IMR-90 (cell line): ENCODE measurements at regions not wholly inside any gene's neighbourhood (a gene's known extent, or its start where the extent isn't known, plus 50 kb on each side); places are given as distances from the start of the nearest gene placed in this dataset.

Experiments used
- ATAC-seq: fragments of 200-7000 bp; cut with Tn5 transposase; 2 replicates; pipeline ENCODE4 v1.9.1; 2020; ENCODE audit warnings: low read depth, mild to moderate bottlenecking, moderate library complexity
- BruUV-seq: library from RNA; stranded (reverse); fragments of 400-500 nt; replicated peaks from 2 replicates; lab custom pipeline; 2021; lab: Mats Ljungman, UMichigan
- CTCF ChIA-PET: fragments of 300-600 bp; formaldehyde crosslinking; extraction: SDS; loops from one replicate; lab custom pipeline; 2021; ENCODE audit warnings: antibody characterized with exemption; lab: Yijun Ruan, JAX
- POLR2A ChIA-PET: fragments of 300-600 bp; sonication (Branson Sonifier 250); formaldehyde crosslinking; loops from one replicate; lab custom pipeline; 2022; ENCODE audit warnings: antibody characterized with exemption; ENCODE audit not compliant: unreplicated experiment; lab: Charles Lee
- DNase-seq: peaks from one replicate; pipeline ENCODE4 v3.0.0; 2013
- H2AFZ ChIP-seq: replicated peaks from 2 replicates; pipeline ENCODE3; 2013; ENCODE audit warnings: low read length, mild to moderate bottlenecking; ENCODE audit not compliant: poor library complexity
- H2AK5ac ChIP-seq: 2 replicates; pipeline ENCODE4 v1.6.1; 2013; ENCODE audit warnings: low read depth, low read length, inconsistent platforms
- H2AK9ac ChIP-seq: replicated peaks from 2 replicates; pipeline ENCODE3; 2013; ENCODE audit warnings: mild to moderate bottlenecking, low read depth, low read length, moderate library complexity; ENCODE audit not compliant: poor library complexity
- H2BK120ac ChIP-seq: 2 replicates; pipeline ENCODE4 v1.6.1; 2013; ENCODE audit warnings: low read depth, low read length, inconsistent platforms
- H2BK15ac ChIP-seq: 3 replicates; pipeline ENCODE4 v1.6.1; 2013; ENCODE audit warnings: low read depth, low read length, inconsistent platforms
- H2BK20ac ChIP-seq: 2 replicates; pipeline ENCODE4 v1.6.1; 2013; ENCODE audit warnings: low read depth, mild to moderate bottlenecking, inconsistent platforms, low read length, moderate library complexity
- H2BK5ac ChIP-seq: 2 replicates; pipeline ENCODE4 v1.6.1; 2013; ENCODE audit warnings: mild to moderate bottlenecking, low read depth, low read length, inconsistent platforms; ENCODE audit not compliant: poor library complexity, severe bottlenecking
- H3K14ac ChIP-seq: replicated peaks from 2 replicates; pipeline ENCODE4 v1.6.1; 2013; ENCODE audit warnings: low read depth, low read length, inconsistent platforms
- H3K18ac ChIP-seq: 2 replicates; pipeline ENCODE4 v1.6.1; 2013; ENCODE audit warnings: low read depth, low read length, control low read depth
- H3K23ac ChIP-seq: 2 replicates; pipeline ENCODE4 v1.6.1; 2013; ENCODE audit warnings: low read depth, low read length, inconsistent platforms
- H3K27ac ChIP-seq: 2 replicates; pipeline ENCODE4 v1.5.1; 2013; ENCODE audit warnings: mild to moderate bottlenecking, control low read depth, low read length; ENCODE audit not compliant: insufficient read depth
- H3K27me3 ChIP-seq: 2 replicates; pipeline ENCODE4 v1.6.1; 2013; ENCODE audit warnings: low read length; ENCODE audit not compliant: control insufficient read depth, insufficient read depth
- H3K36me3 ChIP-seq: 2 replicates; pipeline ENCODE4 v1.6.1; 2013; ENCODE audit warnings: low read length, mixed read lengths; ENCODE audit not compliant: control insufficient read depth, insufficient read depth
- H3K4ac ChIP-seq: 2 replicates; pipeline ENCODE4 v1.6.1; 2013; ENCODE audit warnings: low read depth, low read length, inconsistent platforms
- H3K4me1 ChIP-seq: 2 replicates; pipeline ENCODE4 v1.6.1; 2013; ENCODE audit warnings: low read length, mixed read lengths; ENCODE audit not compliant: control insufficient read depth, insufficient read depth
- H3K4me2 ChIP-seq: 2 replicates; pipeline ENCODE4 v1.6.1; 2013; ENCODE audit warnings: low read depth, mild to moderate bottlenecking, control low read depth, low read length, moderate library complexity
- H3K4me3 ChIP-seq: 2 replicates; pipeline ENCODE4 v1.5.1; 2013; ENCODE audit warnings: low read depth, mild to moderate bottlenecking, control low read depth, low read length, moderate library complexity; ENCODE audit not compliant: insufficient read depth
- H3K56ac ChIP-seq: 2 replicates; pipeline ENCODE4 v1.6.1; 2013; ENCODE audit warnings: low read length, inconsistent platforms; ENCODE audit not compliant: insufficient read depth; ENCODE audit errors: extremely low read depth
- H3K79me1 ChIP-seq, 2 experiments: 2 replicates each; pipeline ENCODE4 v1.6.1; 2013; ENCODE audit warnings: low read length in 2 of 2, inconsistent platforms in 1 of 2, low read depth in 1 of 2
- H3K9ac ChIP-seq: 2 replicates; pipeline ENCODE4 v1.6.1; 2013; ENCODE audit warnings: low read depth, low read length, control low read depth
- H3K9me1 ChIP-seq: 2 replicates; pipeline ENCODE4 v1.6.1; 2013; ENCODE audit warnings: low read length, inconsistent platforms; ENCODE audit not compliant: insufficient read depth
- H3K9me3 ChIP-seq: 2 replicates; pipeline ENCODE4 v1.6.1; 2013; ENCODE audit warnings: low read length; ENCODE audit not compliant: control insufficient read depth, insufficient read depth
- H4K20me1 ChIP-seq: 2 replicates; pipeline ENCODE4 v1.6.1; 2013; ENCODE audit warnings: low read length, inconsistent platforms; ENCODE audit not compliant: insufficient read depth
- H4K5ac ChIP-seq: 2 replicates; pipeline ENCODE4 v1.6.1; 2013; ENCODE audit warnings: mild to moderate bottlenecking, low read depth, low read length, control low read depth
- H4K8ac ChIP-seq, 2 experiments: 2 replicates each; pipeline ENCODE4 v1.6.1; 2013; ENCODE audit warnings: low read depth in 2 of 2, low read length in 2 of 2, control low read depth in 1 of 2, inconsistent platforms in 1 of 2
- H4K91ac ChIP-seq: 2 replicates; pipeline ENCODE4 v1.6.1; 2013; ENCODE audit warnings: low read depth, low read length, inconsistent platforms; ENCODE audit not compliant: insufficient read depth
- BHLHE40 ChIP-seq: fragments of 150-350 bp; IDR thresholded peaks from 2 replicates; pipeline ENCODE4 v1.6.1; 2016; ENCODE audit warnings: mild to moderate bottlenecking, low read depth, low read length
- CEBPB ChIP-seq: IDR thresholded peaks from 2 replicates; pipeline ENCODE4 v1.6.1; 2012; ENCODE audit warnings: low read depth, low read length, improper control_type of control experiment
- CHD1 ChIP-seq: IDR thresholded peaks from 2 replicates; pipeline ENCODE4 v1.6.1; 2012; ENCODE audit warnings: low read depth, low read length, improper control_type of control experiment
- CTCF ChIP-seq: conservative IDR thresholded peaks from 2 replicates; pipeline ENCODE4 v1.5.1; 2012; ENCODE audit warnings: mild to moderate bottlenecking, low read depth, low read length, improper control_type of control experiment
- FOS ChIP-seq: fragments of 150-350 bp; IDR thresholded peaks from 2 replicates; pipeline ENCODE4 v1.6.1; 2016; ENCODE audit warnings: low read depth, low read length
- MAFK ChIP-seq: IDR thresholded peaks from 2 replicates; pipeline ENCODE4 v1.6.1; 2012; ENCODE audit warnings: low read depth, low read length, improper control_type of control experiment
- MAZ ChIP-seq: IDR thresholded peaks from 2 replicates; pipeline ENCODE4 v1.6.1; 2012; ENCODE audit warnings: low read depth, mild to moderate bottlenecking, low read length, improper control_type of control experiment, moderate library complexity, borderline replicate concordance
- MXI1 ChIP-seq: IDR thresholded peaks from 2 replicates; pipeline ENCODE4 v1.6.1; 2012; ENCODE audit warnings: low read depth, mild to moderate bottlenecking, low read length, moderate library complexity, borderline replicate concordance
- NFE2L2 ChIP-seq: fragments of 150-350 bp; IDR thresholded peaks from 2 replicates; pipeline ENCODE4 v1.6.1; 2016; ENCODE audit warnings: low read depth, mild to moderate bottlenecking, low read length
- POLR2A ChIP-seq: IDR thresholded peaks from 2 replicates; pipeline ENCODE4 v1.6.1; 2012; ENCODE audit warnings: mild to moderate bottlenecking, low read depth, low read length
- RAD21 ChIP-seq: IDR thresholded peaks from 2 replicates; pipeline ENCODE4 v1.6.1; 2012; ENCODE audit warnings: low read length, improper control_type of control experiment
- RCOR1 ChIP-seq: IDR thresholded peaks from 2 replicates; pipeline ENCODE4 v1.6.1; 2012; ENCODE audit warnings: mild to moderate bottlenecking, low read length, improper control_type of control experiment; ENCODE audit not compliant: insufficient replicate concordance
- RFX5 ChIP-seq: IDR thresholded peaks from 2 replicates; pipeline ENCODE4 v1.8.0; 2012; ENCODE audit warnings: low read depth, mild to moderate bottlenecking, low read length, moderate library complexity
- SMC3 ChIP-seq: fragments of 150-350 bp; IDR thresholded peaks from 2 replicates; pipeline ENCODE4 v1.6.1; 2016; ENCODE audit warnings: low read depth, mild to moderate bottlenecking, antibody characterized with exemption, low read length, moderate library complexity
- WGBS, 2 experiments: methylation state at CpG; one replicate each; pipeline versions ENCODE4 v1.1.5 to v1.1.7; 2013; ENCODE audit warnings: missing lambda C conversion rate in 2 of 2; ENCODE audit not compliant: insufficient read length in 1 of 2; ENCODE audit errors: extremely low coverage in 2 of 2; 5-methylcytosine and 5-hydroxymethylcytosine counted together
- dilution Hi-C: fragments of 300-500 bp; cut with HindIII; formaldehyde crosslinking; loops from one replicate; pipeline ENCODE4 v1.14.3; 2018; ENCODE audit warnings: low sequenced_read_pairs; ENCODE audit not compliant: unreplicated experiment
- in situ Hi-C: fragments of 300-500 bp; cut with MboI; formaldehyde crosslinking; loops from 3 replicates; pipeline ENCODE4 v1.14.3; 2019; ENCODE audit warnings: low sequenced_read_pairs, inconsistent platforms, mixed read lengths
- intact Hi-C: fragments of 100-400 bp; cut with micrococcal nuclease; formaldehyde crosslinking; loops from 2 replicates; pipeline ENCODE4 v1.10.0; 2022
- TF ChIP-seq, protein P1 (sequence below): fragments of 150-350 bp; IDR thresholded peaks from 2 replicates; pipeline ENCODE4 v1.6.1; 2017; ENCODE audit warnings: mild to moderate bottlenecking, antibody characterized with exemption, low read length, low read depth
- TF ChIP-seq, protein P2 (sequence below): fragments of 150-350 bp; IDR thresholded peaks from 2 replicates; pipeline ENCODE4 v1.6.1; 2016; ENCODE audit warnings: low read depth, mild to moderate bottlenecking, low read length, moderate library complexity, borderline replicate concordance

DNA sequence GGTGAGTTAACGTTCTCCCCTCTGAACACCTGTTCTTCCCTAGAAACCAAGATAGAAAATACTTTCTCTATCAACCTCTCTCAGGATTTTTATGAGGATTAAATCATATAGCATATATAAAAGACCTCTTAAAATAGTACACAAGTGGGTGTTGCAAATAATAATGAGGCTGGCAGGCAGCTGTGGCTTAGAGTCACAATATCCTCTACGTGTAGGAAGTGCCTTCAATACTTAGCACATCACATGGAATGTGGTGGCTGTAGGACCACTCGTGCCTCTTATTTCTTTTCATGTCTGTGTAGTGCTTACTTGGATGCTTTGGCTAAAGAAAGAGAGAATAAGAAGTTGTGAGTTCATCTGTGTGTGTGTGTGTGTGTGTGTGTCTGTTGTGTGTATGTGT lies 96.3 kb downstream of the PRLHR start:
- H2AK5ac ChIP-seq = no peak overlapping the region
- no peak overlapping the region for H3K4ac ChIP-seq
- no peak for DNase-seq
- H2BK120ac ChIP-seq = no peak overlapping the region
- 80% methylated on average over 1 of the region's 3 CpGs; no CpG with 5 or more reads in 1 of the 2 experiments for WGBS, 2 experiments
- no peaks in the 10 kb centered on the region; the same call in 1 of the 2 replicates for H3K9me3 ChIP-seq
- ChIA-PET POLR2A (no interaction called here), CTCF (no interaction called here)
- dilution Hi-C loops = no loop called here
- intact Hi-C loops = no loop called here
- H3K23ac ChIP-seq = no peak overlapping the region
- no peak overlapping the region for H2AK9ac ChIP-seq
- H3K4me1 ChIP-seq = no peaks in the 10 kb centered on the region
- in situ Hi-C loops = no loop called here
- H3K79me1 ChIP-seq = no peaks in the 10 kb centered on the region
- no peak for TF ChIP-seq MAFK
- TF ChIP-seq MAZ = no peak
- no peak for TF ChIP-seq RCOR1
- TF ChIP-seq RFX5 = no peak
- TF ChIP-seq BHLHE40 = no peak
- TF ChIP-seq NFE2L2 = no peak
- TF ChIP-seq RAD21 = no peak
- no peak for TF ChIP-seq SMC3
- TF ChIP-seq CTCF = no peak
- TF ChIP-seq FOS = no peak
- no peak for TF ChIP-seq CEBPB
- TF ChIP-seq, protein P1, sequence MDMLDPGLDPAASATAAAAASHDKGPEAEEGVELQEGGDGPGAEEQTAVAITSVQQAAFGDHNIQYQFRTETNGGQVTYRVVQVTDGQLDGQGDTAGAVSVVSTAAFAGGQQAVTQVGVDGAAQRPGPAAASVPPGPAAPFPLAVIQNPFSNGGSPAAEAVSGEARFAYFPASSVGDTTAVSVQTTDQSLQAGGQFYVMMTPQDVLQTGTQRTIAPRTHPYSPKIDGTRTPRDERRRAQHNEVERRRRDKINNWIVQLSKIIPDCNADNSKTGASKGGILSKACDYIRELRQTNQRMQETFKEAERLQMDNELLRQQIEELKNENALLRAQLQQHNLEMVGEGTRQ = no peak
- TF ChIP-seq MXI1 = no peak
- TF ChIP-seq, protein P2, sequence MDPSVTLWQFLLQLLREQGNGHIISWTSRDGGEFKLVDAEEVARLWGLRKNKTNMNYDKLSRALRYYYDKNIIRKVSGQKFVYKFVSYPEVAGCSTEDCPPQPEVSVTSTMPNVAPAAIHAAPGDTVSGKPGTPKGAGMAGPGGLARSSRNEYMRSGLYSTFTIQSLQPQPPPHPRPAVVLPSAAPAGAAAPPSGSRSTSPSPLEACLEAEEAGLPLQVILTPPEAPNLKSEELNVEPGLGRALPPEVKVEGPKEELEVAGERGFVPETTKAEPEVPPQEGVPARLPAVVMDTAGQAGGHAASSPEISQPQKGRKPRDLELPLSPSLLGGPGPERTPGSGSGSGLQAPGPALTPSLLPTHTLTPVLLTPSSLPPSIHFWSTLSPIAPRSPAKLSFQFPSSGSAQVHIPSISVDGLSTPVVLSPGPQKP = no peak
- TF ChIP-seq CHD1 = no peak
- TF ChIP-seq POLR2A = no peak
- no peak overlapping the region for H4K91ac ChIP-seq
- no peak for ATAC-seq
- no TSS peak for BruUV-seq
- no peak overlapping the region for H4K5ac ChIP-seq
- H2BK15ac ChIP-seq = no peak overlapping the region
- no peak overlapping the region for H3K4me3 ChIP-seq
- H2BK20ac ChIP-seq = no peak overlapping the region
- H2AFZ ChIP-seq = no peak overlapping the region
- no peak overlapping the region for H3K56ac ChIP-seq
- H3K9ac ChIP-seq = no peak overlapping the region
- H3K4me2 ChIP-seq = no peak overlapping the region
- H3K9me1 ChIP-seq = no peaks in the 10 kb centered on the region
- H3K36me3 ChIP-seq = no peaks in the 10 kb centered on the region
- no peaks in the 10 kb centered on the region for H4K20me1 ChIP-seq
- no peak overlapping the region for H2BK5ac ChIP-seq
- no peak overlapping the region for H3K18ac ChIP-seq
- H3K27me3 ChIP-seq = no peaks in the 10 kb centered on the region
- H4K8ac ChIP-seq = no peak overlapping the region
- no peak overlapping the region for H3K27ac ChIP-seq
- no peak overlapping the region for H3K14ac ChIP-seq
